Fibroblast of mammary gland (primary cell): ENCODE measurements at regions not wholly inside any gene's neighbourhood (a gene's known extent, or its start where the extent isn't known, plus 50 kb on each side); places are given as distances from the start of the nearest gene placed in this dataset.
A peak's percentile ranks its signal among the peaks of the same experiment; 100 is the strongest.

Experiments
- DNase-seq: peaks from one replicate; pipeline ENCODE4 v3.0.0-alpha.2; 2010; ENCODE audit warnings: low read depth
- H3K4me3 ChIP-seq: 2 replicates; pipeline ENCODE4 v1.5.1; 2011; ENCODE audit warnings: low read depth, mild to moderate bottlenecking, low read length, moderate library complexity; ENCODE audit not compliant: control insufficient read depth
- CTCF ChIP-seq: conservative IDR thresholded peaks from 2 replicates; pipeline ENCODE4 v1.5.1; 2011; ENCODE audit warnings: low read depth, low read length, inconsistent platforms; ENCODE audit not compliant: control insufficient read depth, insufficient read depth

- no peak for DNase-seq
- H3K4me3 ChIP-seq, result no peak overlapping the region
- TF ChIP-seq CTCF, result no peak
Measured at GRCh38 chr4:73001885-73002284, 67.6 kb downstream of the COX18 start.

- peak; percentile 28 for DNase-seq
- TF ChIP-seq CTCF, result no peak
- no peak overlapping the region for H3K4me3 ChIP-seq
Measured at GRCh38 chr4:72997409-72997808, 72.1 kb downstream of the COX18 start.

GRCh38 chr4:72994670-72995069 lies 74.8 kb downstream of the COX18 start:
- TF ChIP-seq CTCF, result no peak
- H3K4me3 ChIP-seq, result no peak overlapping the region
- no peak for DNase-seq

GRCh38 chr4:72993876-72994275 lies 75.6 kb downstream of the COX18 start:
- TF ChIP-seq CTCF, result no peak

GRCh38 chr4:72991873-72992272 lies 77.6 kb downstream of the COX18 start:
- DNase-seq, result peak; percentile 16
- TF ChIP-seq CTCF, result no peak
- H3K4me3 ChIP-seq, result no peak overlapping the region

More at GRCh38 chr4:72993876-72994275, 75.6 kb downstream of the COX18 start:
- no peak for DNase-seq
- no peak overlapping the region for H3K4me3 ChIP-seq

GRCh38 chr4:72987741-72988729 lies 81.5 kb downstream of the COX18 start:
- H3K4me3 ChIP-seq, result no peak overlapping the region
- TF ChIP-seq CTCF, result no peak
- DNase-seq, result no peak
